HL-60 (cell line): ENCODE measurements at regions not wholly inside any gene's neighbourhood (a gene's known extent, or its start where the extent isn't known, plus 50 kb on each side); places are given as distances from the start of the nearest gene placed in this dataset.

Experiments
- DNase-seq, 2 experiments: peaks; one replicate each; pipeline ENCODE4 v3.0.0-alpha.2; 2010 to 2020; ENCODE audit warnings: low read depth in 1 of 2, low spot score in 1 of 2
- H3K27ac ChIP-seq: fragments of 250-450 bp; sonication (Bioruptor Pico); replicated peaks from 2 replicates; pipeline ENCODE4 v1.5.1; 2020; ENCODE audit warnings: mild to moderate bottlenecking, moderate library complexity
- H3K27me3 ChIP-seq: fragments of 250-450 bp; sonication (Bioruptor Pico); 2 replicates; pipeline ENCODE4 v1.5.1; 2021; ENCODE audit warnings: mild to moderate bottlenecking, moderate library complexity; ENCODE audit not compliant: insufficient read depth, poor library complexity, severe bottlenecking
- H3K4me3 ChIP-seq: replicated peaks from 2 replicates; pipeline ENCODE4 v1.5.1; 2011; ENCODE audit warnings: mild to moderate bottlenecking, control low read depth, low read length; ENCODE audit not compliant: insufficient read depth
- GABPA ChIP-seq: IDR thresholded peaks from 2 replicates; pipeline ENCODE4 v1.6.1; 2012; ENCODE audit warnings: low read depth
- POLR2AphosphoS5 ChIP-seq: IDR thresholded peaks from 2 replicates; pipeline ENCODE4 v1.6.1; 2012; ENCODE audit warnings: low read depth
- SPI1 ChIP-seq: IDR thresholded peaks from 2 replicates; pipeline ENCODE4 v1.6.1; 2012; ENCODE audit warnings: low read depth, mild to moderate bottlenecking, borderline replicate concordance
- TF ChIP-seq, protein P1 (sequence below): IDR thresholded peaks from one replicate; pipeline ENCODE4 v1.5.1; 2011; ENCODE audit warnings: low read length, control low read depth, inconsistent platforms; ENCODE audit not compliant: insufficient read depth
- TF ChIP-seq, protein P2 (sequence below): IDR thresholded peaks from 2 replicates; pipeline ENCODE4 v1.6.1; 2012; ENCODE audit warnings: low read depth; ENCODE audit not compliant: insufficient replicate concordance

DNA sequence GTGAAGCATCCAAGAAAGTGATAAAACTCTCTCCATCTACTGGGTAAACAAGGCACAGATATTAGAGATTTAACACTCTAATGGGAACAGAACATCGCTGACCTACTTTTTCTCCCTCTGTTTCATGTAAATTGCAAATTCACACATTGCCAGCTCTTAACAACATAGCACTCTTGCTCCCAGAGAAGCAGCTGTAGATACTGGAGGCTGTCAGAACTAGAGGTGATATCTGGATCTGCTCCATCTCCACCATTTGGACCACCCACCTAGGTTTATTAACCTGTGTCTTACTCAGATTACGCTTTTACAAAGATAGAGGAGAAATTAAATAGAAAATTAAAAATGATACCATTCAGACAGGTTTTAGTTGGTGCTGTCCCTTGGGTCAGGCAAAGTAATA, 289.1 kb upstream of the CRBN start:
- no peaks in the 10 kb centered on the region for H3K27me3 ChIP-seq
- TF ChIP-seq POLR2AphosphoS5 = no peak
- no peak overlapping the region for H3K4me3 ChIP-seq
- no peak for DNase-seq
- H3K27ac ChIP-seq = no peak overlapping the region

DNA sequence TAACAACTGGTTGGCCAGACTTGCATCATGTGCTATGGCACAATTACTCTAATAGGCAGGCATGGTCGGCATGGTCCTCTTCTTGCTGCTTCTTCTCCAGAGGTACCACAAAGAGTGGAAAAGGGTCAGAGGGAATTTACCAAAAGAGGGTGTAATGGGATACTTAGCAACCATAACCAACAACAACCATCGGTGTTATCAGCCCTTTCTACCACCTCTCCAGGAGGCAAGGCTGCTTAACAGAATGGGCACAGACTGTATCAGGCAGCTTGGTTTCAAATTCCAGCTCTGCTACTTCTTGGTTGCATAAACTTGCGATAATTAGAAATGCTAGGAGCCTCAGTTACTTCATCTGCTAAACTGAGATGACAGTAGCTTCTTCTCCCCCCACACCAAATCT, 284.6 kb upstream of the CRBN start:
- Histone ChIP-seq H3K27me3 (no peaks in the 10 kb centered on the region), H3K27ac (no peak overlapping the region), H3K4me3 (no peak overlapping the region)
- TF ChIP-seq, protein P1, sequence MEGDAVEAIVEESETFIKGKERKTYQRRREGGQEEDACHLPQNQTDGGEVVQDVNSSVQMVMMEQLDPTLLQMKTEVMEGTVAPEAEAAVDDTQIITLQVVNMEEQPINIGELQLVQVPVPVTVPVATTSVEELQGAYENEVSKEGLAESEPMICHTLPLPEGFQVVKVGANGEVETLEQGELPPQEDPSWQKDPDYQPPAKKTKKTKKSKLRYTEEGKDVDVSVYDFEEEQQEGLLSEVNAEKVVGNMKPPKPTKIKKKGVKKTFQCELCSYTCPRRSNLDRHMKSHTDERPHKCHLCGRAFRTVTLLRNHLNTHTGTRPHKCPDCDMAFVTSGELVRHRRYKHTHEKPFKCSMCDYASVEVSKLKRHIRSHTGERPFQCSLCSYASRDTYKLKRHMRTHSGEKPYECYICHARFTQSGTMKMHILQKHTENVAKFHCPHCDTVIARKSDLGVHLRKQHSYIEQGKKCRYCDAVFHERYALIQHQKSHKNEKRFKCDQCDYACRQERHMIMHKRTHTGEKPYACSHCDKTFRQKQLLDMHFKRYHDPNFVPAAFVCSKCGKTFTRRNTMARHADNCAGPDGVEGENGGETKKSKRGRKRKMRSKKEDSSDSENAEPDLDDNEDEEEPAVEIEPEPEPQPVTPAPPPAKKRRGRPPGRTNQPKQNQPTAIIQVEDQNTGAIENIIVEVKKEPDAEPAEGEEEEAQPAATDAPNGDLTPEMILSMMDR = no peak
- no peak for TF ChIP-seq GABPA
- DNase-seq = no peak

DNA sequence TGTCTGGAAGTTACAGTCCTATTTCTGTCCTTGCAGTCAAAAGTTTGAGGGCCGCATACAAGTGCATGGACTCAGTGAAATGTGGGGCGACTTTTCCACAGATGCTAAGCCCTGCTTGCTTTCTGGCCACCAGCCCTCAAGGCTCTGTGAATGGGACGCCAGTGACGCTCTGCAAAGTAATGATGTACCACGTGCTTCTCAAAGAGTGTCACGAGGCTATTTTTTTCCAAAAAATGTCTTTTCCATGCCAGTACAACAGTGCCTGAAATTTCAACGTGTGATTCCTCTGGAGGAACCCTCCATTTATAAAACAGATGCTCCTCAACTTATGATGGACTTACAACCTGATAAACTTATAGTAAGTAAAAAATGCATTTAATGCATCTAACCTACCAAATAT, 281.8 kb upstream of the CRBN start:
- Histone ChIP-seq H3K27me3 (no peaks in the 10 kb centered on the region), H3K4me3 (no peak overlapping the region), H3K27ac (no peak overlapping the region)
- DNase-seq = no peak
- TF ChIP-seq GABPA = no peak
- TF ChIP-seq POLR2AphosphoS5 = no peak
- TF ChIP-seq, protein P1 = no peak
- TF ChIP-seq, protein P2, sequence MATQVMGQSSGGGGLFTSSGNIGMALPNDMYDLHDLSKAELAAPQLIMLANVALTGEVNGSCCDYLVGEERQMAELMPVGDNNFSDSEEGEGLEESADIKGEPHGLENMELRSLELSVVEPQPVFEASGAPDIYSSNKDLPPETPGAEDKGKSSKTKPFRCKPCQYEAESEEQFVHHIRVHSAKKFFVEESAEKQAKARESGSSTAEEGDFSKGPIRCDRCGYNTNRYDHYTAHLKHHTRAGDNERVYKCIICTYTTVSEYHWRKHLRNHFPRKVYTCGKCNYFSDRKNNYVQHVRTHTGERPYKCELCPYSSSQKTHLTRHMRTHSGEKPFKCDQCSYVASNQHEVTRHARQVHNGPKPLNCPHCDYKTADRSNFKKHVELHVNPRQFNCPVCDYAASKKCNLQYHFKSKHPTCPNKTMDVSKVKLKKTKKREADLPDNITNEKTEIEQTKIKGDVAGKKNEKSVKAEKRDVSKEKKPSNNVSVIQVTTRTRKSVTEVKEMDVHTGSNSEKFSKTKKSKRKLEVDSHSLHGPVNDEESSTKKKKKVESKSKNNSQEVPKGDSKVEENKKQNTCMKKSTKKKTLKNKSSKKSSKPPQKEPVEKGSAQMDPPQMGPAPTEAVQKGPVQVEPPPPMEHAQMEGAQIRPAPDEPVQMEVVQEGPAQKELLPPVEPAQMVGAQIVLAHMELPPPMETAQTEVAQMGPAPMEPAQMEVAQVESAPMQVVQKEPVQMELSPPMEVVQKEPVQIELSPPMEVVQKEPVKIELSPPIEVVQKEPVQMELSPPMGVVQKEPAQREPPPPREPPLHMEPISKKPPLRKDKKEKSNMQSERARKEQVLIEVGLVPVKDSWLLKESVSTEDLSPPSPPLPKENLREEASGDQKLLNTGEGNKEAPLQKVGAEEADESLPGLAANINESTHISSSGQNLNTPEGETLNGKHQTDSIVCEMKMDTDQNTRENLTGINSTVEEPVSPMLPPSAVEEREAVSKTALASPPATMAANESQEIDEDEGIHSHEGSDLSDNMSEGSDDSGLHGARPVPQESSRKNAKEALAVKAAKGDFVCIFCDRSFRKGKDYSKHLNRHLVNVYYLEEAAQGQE = no peak
- TF ChIP-seq SPI1 = no peak

DNA sequence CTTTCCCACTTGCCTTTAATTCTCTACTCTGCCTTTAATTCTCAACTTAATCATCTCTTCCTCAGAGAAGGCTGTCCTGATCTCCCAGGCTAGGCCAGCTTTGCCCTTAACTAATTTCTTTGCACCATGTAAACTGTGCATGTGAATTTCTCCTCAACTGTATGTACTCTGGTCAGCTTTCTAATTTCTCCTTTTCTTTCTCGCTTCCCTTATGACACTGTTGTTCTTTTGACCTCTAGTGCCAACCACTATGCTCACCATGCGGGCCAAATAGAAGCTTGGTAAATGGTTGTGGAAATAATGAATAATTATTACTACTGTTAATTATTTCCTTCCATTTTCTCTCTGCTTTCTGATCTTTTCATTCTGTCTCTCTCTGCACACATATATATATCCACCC, 269.0 kb upstream of the CRBN start:
- H3K27me3 ChIP-seq = no peaks in the 10 kb centered on the region
- no peak overlapping the region for H3K4me3 ChIP-seq
- TF ChIP-seq, protein P2 = no peak
- TF ChIP-seq GABPA = no peak
- TF ChIP-seq, protein P1 = no peak
- no peak for TF ChIP-seq SPI1
- TF ChIP-seq POLR2AphosphoS5 = no peak
- no peak overlapping the region for H3K27ac ChIP-seq
- DNase-seq = no peak
